Coronary artery (tissue), 2 donors: ENCODE measurements at regions not wholly inside any gene's neighbourhood (a gene's known extent, or its start where the extent isn't known, plus 50 kb on each side); places are given as distances from the start of the nearest gene placed in this dataset.

Source experiments
- DNase-seq: peaks from one replicate; pipeline ENCODE4 v3.0.0-alpha.2; 2017; ENCODE audit warnings: low spot score
- H3K27ac ChIP-seq, 2 donors: fragments of 200-600 bp; sonication (generic); one replicate each; pipeline ENCODE4 v1.5.1; 2016 to 2019
- H3K4me3 ChIP-seq: fragments of 200-600 bp; sonication (generic); 2 replicates; pipeline ENCODE4 v1.5.1; 2016; ENCODE audit warnings: mild to moderate bottlenecking, moderate library complexity
- TF ChIP-seq, protein P1 (sequence below): fragments of 200-600 bp; sonication (generic); IDR thresholded peaks from one replicate; pipeline ENCODE4 v1.5.1; 2019; ENCODE audit warnings: antibody characterized with exemption

DNA sequence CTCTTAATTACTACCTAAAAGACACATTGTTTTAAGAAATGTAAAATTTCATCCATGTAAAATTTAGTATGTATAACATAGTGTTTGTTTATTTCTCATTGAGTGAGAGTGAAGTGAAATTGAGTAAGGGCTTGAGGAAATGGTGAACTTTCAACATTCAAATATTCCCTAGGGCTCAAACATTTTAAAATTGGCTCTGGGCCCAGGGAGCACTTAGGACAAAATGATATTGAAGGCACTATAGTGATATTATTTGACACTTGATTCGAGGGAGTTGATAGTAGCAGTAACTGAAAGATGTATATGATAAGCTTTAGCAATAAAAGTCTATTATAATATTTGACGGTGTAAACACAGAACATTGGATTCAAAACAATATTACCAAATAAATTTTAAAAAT lies 1244.0 kb upstream of the TENM3 start:
- DNase-seq, result no peak
- no peak overlapping the region for H3K4me3 ChIP-seq
- no peak overlapping the region for H3K27ac ChIP-seq
- TF ChIP-seq, protein P1, sequence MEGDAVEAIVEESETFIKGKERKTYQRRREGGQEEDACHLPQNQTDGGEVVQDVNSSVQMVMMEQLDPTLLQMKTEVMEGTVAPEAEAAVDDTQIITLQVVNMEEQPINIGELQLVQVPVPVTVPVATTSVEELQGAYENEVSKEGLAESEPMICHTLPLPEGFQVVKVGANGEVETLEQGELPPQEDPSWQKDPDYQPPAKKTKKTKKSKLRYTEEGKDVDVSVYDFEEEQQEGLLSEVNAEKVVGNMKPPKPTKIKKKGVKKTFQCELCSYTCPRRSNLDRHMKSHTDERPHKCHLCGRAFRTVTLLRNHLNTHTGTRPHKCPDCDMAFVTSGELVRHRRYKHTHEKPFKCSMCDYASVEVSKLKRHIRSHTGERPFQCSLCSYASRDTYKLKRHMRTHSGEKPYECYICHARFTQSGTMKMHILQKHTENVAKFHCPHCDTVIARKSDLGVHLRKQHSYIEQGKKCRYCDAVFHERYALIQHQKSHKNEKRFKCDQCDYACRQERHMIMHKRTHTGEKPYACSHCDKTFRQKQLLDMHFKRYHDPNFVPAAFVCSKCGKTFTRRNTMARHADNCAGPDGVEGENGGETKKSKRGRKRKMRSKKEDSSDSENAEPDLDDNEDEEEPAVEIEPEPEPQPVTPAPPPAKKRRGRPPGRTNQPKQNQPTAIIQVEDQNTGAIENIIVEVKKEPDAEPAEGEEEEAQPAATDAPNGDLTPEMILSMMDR, result no peak

DNA sequence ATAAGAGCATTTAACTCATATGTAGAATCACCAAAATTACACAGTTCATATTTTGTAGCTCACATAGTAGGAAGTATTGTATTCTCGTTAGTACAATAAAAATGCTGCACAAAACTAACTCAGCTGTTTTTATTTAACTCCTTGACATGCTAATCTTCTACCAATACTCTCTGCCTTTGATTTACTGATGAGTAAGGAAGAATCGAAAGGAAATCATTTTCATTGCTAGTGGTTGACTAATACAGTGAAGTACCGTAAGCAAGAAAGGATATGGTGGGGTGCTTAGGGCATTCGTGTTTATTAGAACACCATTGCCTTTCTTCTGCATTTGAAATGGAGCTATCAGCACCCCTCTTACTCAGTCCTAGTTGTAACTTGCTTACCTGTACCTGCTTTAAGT lies 1239.1 kb upstream of the TENM3 start:
- no peak for DNase-seq
- Histone ChIP-seq H3K4me3 (no peak overlapping the region), H3K27ac (no peak overlapping the region)
- TF ChIP-seq, protein P1, result no peak

DNA sequence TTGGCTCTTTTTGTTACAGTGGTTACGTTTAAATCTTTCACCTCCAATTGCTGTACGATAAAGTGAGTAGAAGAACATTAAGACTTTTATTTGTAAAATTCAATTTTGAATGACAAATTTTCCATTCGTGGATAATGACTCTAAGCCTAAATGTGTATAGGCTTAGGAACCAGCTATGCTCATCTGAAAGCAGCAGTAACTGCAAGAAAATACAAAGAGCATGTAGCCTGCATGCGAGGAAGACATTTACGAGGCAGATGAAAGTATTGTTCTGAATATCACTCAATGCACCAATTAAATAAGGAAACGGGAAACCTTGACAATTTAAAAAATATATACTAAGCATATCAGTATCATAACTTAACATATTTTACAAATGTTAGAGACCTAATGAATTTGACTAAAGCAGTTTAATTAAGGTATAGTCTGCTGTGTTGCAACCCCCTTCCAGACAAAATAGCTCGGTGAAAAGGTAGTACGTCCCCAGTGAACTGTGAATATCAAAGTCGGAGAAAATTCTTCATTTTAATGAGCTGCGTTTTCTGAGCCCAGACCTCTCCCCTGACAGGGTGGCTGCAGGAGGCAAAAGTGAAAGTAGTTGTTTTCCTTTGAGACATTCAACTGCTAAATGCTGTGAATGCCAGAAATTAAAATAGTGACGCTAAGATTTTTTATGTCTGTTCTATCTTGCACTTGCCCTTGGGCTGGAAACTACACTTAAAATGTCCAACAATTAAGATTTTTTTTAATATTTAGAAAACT lies 1236.5 kb upstream of the TENM3 start:
- DNase-seq, result no peak
- Histone ChIP-seq H3K27ac (no peak overlapping the region), H3K4me3 (peak overlapping the region; percentile 13)
- TF ChIP-seq, protein P1, result no peak

DNA sequence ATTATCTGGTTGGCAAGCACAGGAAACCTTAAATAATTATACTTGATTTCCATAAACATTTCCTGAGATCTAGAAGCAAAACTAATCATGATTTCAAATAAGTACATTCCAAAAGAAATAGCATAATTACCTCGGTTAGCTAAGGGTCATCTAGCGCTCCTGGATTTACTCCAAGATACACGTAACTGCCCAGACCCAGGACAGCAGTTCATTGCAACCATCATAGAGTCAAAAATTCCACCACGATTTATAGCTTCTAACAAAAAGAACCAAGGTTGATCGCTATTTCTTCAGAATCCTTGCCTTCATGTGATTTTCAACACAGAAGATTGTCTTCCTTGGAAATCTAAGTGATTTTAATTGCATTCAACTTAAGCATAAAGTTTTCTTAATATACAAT lies 1235.5 kb upstream of the TENM3 start:
- Histone ChIP-seq H3K27ac (no peak overlapping the region), H3K4me3 (no peak overlapping the region)
- no peak for DNase-seq
- TF ChIP-seq, protein P1, result no peak

DNA sequence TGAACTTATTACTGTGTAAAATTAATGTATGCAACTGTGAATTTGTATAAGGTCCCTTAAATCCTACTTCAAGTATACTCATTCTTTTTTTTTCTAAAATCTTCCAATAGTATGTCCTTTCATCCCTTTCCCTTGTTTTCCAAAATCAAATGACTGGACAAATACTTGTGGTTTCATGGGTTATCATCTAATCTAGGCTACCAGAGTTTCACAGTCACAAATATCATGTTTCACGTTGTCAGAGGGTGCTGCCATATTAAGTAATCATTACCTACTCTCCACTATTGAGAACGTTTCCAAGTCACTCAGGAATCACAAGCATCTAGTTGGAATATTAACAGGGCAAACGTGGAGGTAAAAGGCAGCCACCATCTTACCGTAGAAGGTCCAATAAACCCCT lies 1235.0 kb upstream of the TENM3 start:
- DNase-seq, result no peak
- Histone ChIP-seq H3K27ac (no peak overlapping the region), H3K4me3 (no peak overlapping the region)
- TF ChIP-seq, protein P1, result no peak

DNA sequence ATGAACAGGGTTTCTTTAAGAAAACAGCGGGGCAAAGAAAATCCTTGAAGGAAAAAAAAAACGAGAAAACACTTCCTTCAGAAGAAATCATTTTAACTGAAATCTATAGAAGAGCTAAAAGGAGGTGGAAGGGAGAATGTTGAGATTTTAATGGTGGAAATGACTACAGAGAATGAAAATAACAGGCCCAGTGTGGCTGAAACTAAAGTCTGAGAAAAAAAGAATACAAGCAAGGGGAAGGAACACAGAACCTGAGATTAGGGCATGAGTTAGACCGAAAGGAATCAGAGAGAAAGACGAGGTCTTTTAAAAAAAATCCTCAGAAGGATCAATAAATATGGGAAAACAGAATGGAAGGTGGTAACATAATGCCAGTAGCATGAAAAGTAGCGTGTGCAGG lies 1230.0 kb upstream of the TENM3 start:
- H3K4me3 ChIP-seq, result no peak overlapping the region
- no peak for DNase-seq

DNA sequence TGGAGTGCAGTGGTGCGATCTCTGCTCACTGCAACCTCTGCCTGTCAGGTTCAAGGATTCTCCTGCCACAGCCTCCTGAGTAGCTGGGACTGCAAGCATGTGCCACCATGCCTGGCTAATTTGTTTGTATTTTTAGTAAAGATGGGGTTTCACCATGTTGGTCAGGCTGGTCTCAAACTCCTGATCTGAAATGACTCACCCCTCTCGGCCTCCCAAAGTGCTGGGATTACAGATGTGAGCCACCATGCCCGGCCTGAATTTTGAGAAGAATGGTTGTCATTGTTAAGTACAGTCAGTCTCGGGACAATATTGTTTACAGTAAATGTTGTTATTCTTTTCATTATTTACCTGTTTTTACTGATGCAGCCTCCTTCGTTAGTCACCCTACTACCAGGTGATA lies 1226.2 kb upstream of the TENM3 start:
- TF ChIP-seq, protein P1, result no peak
- no peak overlapping the region for H3K27ac ChIP-seq
- DNase-seq, result no peak
- H3K4me3 ChIP-seq, result no peak overlapping the region

More for the DNA sequence above, 1230.0 kb upstream of the TENM3 start:
- no peak overlapping the region for H3K27ac ChIP-seq
- TF ChIP-seq, protein P1, result no peak
